OCI-M2 (cell line): ENCODE measurements at regions not wholly inside any gene's neighbourhood (a gene's known extent, or its start where the extent isn't known, plus 50 kb on each side); places are given as distances from the start of the nearest gene placed in this dataset.
"Not testable (repeated sequence)": the region's sequence is repeated elsewhere in the genome, so short reads cannot be mapped to it uniquely, and the experiment has no call there.

Experiments used
- DNase-seq: peaks from one replicate; lab custom pipeline; 2025; ENCODE audit not compliant: unreplicated experiment; lab: John Stamatoyannopoulos, UW

DNA sequence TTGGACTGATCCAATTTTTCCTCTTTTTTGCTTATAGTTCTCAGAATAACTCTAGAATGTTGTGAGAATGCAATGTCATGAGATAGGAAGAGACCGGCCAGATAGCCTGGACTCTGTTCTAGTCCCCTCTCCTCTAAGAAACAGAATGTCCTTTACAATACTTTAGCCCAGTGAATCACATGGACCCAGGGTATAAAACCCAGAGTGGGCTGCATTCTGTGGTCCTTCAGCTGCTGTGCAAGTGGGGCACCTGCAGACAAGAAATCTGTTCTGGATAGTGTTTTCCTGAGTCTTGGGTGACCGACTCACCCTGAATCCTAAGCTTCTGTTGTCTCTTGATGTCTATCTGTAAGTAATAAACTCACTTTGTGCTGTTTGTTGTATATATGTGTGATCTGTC is 368.6 kb upstream of the DPH6 start:
- DNase-seq = no peak

DNA sequence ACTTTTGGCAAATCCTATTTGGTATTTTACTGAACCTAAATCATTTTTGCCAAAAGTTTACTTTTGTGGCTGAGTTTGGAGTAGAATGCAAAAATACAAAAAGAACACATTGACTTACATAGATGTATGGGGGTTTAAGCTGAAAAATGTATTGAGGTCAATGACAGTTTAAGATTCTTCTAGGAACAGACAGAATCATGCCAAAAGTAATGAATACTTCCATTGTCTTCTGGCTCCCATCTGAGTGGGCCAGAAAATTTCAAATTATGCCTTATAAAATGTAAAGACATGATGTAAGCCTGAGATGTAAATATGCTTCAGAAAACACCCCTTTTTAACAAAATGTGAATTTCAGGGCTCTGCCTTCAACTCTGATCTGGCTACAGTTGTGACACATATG is 375.1 kb upstream of the DPH6 start:
- DNase-seq = no peak

DNA sequence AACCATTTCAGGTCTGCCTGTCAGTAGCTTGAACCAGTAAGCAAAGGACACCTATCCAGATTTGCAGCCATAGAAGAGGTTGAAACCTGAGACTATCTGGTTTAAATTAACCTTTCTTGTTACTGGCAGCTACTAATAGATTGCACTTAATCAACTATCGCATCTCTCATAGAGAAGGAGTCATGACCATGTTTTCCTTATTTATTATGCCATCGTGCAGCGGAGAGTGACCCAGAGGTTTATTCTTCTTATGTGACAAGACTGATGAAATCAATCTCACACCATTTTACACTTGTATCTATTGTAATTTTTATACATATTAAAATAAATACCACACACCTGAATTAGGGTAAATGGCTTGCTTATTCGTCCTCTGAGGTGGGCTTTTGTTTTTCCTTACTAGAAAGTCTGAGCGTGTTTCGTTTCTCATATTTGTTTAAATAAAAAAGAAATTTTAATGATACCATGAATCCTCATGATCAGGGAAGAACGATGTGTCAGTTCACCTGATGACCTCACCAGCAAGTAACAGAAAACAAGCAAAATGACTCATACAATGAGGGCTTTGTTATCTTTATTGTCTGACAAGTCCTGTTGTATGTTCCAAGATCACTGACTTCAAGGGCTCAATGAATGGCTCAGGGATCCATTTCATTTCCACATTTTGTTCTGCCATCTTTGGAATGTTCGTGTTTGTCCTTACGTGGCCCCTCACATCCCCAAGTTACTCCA is 379.5 kb upstream of the DPH6 start:
- no peak for DNase-seq

DNA sequence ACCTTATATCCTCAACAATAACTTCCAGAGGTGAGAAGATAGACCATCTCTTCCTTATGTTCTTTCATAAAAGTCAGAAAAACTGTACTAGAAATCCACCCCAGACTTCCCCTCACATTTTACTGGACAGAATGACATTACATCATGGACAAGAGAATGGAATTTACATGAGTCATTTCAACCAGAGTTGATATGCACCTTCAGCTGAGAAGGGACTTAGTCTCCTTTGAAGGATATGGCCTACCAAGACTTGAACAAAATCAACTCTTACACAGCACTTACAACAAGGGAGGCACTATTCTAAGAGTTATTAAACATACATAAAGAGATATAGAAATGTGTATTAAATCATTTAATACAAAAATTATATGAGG is 380.0 kb upstream of the DPH6 start:
- DNase-seq = no peak

DNA sequence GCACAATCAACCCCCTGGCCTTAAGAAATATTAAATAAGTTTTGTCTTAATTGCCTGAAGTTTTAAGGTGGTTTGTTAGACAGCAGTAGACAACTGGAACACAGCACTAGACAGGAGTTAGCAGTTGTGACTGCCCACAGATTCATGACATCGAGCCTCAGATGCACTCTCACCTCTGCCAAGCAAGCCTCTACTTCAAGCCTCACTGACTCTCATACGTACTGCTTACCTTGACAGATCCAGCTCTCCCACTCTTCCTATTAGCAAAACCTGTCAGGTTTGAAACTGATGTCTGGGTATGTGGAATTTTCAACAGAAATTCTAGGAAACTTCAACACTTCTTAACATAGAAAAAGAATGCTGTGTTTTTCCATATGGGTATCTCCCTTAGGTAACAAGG is 382.9 kb upstream of the DPH6 start:
- no peak for DNase-seq

DNA sequence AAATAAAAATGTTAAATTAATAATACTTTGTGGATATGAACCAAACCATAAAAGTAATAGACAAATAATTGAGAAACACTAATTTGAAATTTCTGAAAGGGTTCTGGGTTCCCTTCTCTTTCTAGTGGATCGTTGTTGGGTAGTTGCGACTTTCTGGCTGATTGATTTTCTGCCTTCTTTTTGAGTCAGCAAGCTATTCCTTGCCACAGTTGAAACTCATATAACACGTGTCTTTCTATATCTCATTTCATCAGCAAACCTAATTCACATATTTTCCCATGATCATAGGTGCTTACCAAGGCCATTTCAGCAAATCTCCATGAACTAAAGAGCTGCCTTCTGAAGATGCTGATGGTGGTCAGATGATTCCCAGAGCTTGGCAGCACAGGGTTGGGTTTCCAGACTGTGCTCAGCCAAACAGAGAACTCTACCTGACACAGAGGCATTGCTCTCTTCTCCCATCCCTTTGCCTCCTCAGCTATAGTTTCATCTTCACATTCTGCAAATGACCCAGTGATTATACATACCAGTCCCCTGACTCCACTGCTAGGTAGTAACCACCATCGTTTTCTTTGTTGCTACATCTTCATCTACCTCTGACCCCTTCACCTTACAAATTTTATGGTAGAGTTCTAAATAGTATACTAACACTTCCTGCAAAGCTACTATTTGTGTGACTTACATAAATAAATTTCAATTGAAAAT is 383.9 kb upstream of the DPH6 start:
- no peak for DNase-seq

DNA sequence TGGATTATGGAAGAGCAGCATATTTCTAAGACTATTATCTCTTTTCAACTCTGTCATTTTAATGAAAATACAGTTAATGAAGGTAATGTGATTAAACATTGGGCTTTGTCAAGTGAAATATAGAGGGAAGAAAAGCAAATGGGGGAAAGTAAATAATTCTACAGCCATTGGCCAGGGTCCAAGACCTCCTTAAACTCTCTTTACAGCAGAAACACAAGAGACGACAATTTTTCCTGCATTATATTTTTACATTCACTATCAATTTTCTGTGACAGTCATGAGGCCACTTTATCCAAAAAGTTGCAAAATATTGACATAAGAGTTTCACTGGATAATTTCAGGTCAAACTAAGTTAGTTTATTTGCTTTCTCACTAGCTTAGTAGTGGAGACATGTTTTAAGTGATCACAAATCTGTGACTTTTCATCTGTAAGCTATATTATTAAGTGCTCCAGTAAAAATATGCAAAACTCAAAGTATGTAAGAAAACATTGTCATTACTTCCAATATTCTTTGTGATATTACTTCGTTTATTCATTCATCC is 385.9 kb upstream of the DPH6 start:
- DNase-seq = no peak

DNA sequence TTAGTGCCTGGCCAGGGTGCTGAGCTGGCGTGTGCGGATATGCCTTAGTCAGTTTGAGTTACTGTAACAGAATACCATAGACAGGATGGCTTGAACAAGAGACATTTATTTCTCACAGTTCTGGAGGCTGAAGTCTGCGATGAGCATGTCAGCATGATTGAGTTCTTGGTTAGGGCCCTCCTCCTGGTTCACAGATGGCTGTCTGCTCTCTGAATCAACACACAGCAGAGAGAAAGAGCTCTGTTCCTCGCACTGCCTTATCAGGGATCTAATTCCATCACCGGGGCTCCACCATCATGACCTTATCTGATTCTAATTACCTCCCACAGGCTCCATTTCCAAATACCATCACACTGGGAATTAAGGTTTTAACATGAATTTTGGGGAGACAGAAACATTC is 386.6 kb upstream of the DPH6 start:
- DNase-seq = no peak

DNA sequence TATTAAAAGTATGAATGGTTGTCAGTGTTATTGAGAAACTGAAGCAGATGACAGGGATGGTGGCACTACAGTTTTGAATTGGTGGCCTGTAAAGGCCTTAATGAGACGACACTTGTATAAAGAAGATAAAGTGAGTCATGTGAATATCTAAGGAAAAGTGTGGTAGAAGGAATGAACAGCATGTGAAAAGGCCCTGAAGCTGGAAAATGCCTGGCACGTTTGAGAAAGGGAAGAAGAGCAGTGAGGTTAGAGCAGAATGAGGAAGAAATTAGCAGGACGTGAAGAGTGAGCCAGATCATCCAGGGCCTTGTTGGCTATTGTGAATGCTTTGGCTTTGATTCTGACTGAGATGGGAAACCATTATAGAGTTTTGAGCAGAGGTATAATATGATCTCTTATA is 387.6 kb upstream of the DPH6 start:
- DNase-seq = no peak

DNA sequence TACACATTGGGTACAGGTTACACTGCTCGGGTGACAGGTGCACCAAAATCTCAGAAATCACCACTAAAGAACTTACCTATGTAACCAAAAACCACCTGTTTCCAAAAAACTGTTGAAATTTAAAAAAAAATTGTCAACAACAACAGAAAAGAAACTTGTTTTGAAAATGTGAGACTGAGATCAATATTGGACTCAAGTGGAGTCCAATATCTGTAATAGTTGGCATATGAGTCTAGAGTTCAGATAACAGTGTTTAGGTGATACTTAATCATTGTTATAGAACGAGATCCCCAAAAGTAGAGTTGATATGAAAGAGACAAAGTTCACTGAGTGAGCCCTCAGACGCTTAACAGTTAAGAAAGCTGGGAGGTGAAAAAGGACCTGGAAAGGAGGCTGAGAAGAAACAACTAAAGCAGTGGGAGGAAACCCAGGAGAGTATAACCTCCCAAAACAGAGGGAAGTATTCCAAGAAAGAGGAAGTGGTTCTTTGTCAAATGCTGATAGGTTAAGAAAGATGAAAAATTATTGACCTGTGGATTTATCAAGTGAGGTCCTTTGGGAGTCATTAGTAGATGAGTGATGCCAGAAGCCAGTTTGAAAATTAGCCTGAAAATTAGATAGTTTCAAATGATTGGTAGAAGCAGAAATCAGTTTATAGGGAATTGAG is 388.6 kb upstream of the DPH6 start:
- no peak for DNase-seq

DNA sequence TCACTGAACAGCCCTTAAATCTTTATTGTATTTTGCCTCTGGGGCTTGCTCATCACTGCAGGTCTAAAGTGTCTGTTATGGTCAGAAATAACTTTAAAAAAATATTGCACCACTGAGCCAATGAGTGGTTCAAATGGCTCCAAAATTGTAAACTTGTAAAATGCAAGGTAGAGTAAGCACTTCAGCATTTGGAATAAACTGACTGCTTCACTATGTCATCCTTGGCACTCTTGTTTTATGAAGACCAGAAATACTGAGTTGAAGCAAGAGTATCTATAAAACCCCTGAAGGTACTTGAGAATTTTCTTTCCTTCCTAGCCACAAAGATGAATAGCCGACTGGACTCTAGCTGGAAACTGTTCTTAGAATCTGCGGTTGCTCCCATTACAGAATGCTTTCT is 390.3 kb upstream of the DPH6 start:
- DNase-seq = no peak

DNA sequence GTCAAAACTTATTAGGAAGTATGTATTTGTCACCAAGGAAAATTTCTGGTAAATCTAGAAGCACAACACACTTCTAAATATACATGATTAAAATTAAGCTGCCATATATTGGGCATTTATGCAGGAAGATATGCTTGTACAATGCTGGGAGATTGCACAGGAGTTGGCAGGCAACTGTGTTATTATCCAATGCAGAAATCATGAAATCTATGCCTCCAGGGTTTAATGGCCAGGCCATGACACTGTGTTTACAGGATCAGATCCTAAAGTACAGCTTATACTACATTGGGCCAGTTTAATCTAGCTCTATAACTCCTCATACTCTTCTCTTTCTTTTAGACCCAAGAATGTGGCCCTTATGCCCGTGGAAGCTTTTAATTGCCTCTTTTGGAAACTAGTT is 391.4 kb upstream of the DPH6 start:
- DNase-seq = no peak

DNA sequence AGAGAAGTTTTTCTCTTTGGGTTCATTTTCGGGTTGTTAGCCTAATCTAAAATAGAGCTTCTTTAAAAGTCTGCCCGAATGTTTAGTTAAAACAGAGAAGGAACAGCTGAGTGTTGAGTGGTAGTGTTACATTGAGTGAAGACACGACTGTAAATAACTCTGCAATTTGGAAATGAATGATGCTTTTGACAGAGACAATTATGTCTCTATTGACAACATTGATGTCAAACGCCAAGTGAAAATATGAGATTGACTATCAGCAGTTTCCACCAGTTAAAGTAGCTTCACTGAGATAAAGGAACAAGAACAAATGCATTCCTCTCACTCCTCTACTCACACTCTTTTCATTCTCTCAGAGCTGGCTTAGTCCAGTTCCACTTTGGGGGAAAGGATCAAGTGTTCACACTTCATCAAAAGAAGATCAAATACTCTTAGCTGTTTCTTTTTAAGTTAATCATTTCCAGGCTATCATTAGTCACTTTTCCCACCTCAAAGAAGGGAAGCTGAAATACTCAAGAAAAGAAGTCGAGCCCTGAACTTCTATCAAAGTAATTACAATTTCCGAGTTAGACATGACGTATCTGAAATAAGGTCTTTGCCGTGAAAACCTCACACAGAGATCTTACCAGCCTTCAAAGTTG is 399.1 kb upstream of the DPH6 start:
- DNase-seq = no peak

DNA sequence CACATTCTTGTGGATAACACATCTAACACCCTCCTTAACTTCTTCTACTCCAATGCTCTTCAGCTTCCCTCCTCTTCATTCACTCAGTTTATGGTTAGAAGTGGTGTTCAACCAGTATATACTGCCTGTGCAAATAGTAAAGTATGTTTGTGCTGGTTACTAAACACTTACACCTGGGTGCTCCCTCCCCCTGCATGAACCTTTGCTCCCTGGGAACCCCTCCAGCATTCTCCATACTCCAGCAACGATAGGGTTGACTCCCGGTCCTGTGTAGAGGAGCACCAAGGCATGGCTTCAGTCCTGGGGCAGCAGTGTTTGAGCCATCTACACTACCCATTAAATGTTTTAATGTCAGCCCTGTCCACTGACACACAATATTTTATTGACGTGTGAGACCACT is 407.5 kb upstream of the DPH6 start:
- no peak for DNase-seq

DNA sequence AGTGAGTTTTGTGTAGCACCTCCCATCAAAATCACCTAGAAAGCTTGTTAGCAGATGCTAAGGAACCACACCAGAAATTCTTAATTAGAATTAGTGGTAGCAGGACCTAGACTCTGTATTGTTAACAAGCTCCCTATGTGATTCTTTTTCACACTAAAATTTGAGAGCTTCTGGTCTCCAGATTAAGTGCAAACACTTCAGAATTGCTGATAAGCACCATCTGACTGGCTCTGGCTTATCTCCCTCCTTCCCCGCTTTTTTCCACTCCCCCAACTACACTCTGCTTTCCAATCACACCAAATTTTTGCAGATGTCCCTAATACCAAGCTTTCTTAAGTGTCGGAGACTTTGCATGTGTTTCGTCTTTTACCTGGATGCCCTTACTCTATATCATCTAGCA is 410.1 kb upstream of the DPH6 start:
- DNase-seq = no peak

DNA sequence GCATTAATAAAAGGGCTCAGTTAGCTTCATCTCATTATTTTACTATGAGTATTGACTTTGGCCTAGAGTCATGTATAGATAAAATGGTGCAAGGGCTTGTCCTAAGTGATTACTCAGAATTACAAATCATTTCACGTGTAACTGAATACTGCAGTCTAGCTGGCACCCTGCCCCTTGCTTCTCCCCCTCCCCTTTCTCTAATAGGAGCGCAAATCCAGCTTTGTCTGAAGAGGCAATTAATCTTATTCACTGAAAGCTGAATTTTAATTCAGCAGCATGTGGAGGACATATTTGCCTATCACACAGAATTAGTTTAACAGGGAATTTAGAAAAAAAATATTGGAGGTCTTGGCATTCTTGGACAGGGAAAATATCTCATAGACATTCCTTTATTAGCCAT is 412.1 kb upstream of the DPH6 start:
- no peak for DNase-seq

DNA sequence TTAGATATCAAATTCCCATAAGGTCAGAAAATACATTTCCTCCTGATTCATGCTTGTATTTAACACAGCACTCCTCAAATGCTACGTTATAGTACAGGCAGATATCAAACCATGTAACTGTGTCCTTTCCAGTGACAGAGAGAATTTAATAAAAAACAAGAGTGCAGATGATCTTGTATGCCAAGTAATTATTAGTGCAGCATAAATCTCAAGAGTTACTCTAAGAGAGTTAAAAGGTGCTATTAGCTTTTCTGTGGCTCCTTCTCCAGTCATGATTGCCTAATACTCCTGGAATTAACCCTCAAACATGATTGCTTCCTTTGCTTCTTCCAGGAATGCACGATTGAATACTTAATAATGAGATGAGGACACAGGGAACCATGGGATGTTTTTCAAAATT is 413.0 kb upstream of the DPH6 start:
- DNase-seq = no peak

DNA sequence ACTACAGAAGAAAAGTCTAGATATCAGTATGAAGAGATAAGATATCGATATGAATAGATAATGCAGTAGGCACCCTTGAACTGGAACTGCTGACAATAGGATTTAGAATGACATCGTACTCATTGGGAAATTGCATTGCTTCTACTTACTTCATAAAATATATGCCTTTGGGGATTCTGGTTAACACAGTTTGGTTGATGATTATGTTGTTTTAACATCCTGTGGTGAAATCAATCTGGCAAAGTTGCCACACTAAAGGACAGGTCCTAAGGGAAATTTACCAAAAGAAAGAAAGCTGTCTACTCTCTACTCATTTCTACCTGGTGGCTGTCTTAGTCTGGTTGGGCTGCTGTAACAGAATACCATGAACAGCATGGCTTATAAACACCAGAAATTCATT is 417.4 kb upstream of the DPH6 start:
- no peak for DNase-seq

DNA sequence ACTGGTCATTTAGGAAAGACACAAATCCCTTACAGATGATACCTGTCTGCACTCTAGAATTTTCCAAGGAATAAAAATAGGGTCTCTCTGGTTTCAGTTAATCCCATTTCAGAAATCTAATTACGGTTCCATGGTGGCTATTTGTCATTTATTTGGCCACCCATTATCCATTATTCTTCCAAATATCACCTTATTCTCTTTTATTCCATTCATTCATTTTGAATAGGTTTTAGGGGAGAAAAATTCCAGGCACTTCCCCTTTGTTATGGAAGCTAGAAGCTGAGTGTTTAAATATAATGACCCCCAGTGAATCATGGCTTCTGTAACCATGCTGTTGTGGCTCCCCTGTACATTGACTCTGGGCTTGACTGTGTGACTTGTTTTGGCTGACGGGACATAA is 420.8 kb upstream of the DPH6 start:
- no peak for DNase-seq

DNA sequence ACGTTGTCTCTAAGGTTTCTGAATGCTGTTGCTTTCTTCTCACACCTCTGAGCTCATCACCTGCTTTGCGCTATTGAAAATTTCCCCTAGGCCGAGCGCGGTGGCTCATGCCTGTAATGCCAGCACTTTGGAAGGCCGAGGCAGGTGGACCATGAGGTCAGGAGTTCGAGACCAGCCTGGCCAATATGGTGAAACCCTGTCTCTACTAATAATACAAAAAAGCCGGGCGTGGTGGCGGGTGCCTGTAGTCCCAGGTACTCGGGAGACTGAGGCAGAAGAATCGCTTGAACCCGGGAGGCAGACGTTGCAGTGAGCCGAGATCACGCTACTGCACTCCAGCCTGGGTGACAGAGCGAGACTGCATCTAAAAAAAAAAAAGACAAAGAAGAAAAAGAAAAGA is 422.0 kb upstream of the DPH6 start:
- DNase-seq = not testable (repeated sequence)

DNA sequence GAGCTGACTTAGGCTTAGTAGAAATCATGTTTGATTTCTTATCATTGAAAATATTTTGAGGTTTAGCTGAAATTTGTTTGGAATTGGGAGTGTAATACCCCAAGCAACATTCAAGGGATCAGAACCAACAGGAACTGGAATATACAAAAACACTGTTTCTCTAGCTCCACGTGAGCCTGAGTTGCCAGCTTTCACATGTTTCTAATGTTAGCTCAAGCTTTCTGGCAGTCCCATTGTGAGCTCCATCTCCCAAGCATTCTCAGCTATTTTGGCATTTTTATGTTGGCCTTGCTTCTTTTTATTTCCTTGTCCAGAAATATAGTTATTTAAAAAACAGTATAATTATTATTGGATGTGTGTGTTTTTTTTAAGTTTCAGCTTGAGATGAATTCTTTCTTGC is 427.1 kb upstream of the DPH6 start:
- DNase-seq = no peak

DNA sequence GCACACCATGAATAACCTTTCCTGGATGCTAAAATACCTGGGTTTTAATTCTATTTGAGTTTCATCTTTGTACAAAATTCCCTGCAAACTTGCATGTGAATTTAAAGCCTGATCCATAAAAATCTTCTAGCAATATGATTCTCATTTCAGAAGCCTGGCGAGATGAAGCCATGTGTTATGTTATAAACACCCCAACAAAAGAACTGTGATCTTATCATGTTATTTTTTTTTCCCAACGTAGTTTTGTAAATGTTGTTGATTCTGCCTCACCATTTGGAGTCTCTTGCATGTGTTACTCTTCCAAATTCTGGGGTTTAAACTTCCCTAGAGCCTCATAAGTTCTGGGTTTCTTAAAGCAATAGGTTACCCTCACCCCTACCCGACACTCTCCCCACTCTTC is 428.1 kb upstream of the DPH6 start:
- no peak for DNase-seq
